AG04449 (cell line): ENCODE measurements at regions not wholly inside any gene's neighbourhood (a gene's known extent, or its start where the extent isn't known, plus 50 kb on each side); places are given as distances from the start of the nearest gene placed in this dataset.

Experiments used
- CTCF ChIA-PET: fragments of 350-600 bp; formaldehyde crosslinking; extraction: SDS; loops from one replicate; lab custom pipeline; 2021; ENCODE audit warnings: antibody characterized with exemption; lab: Yijun Ruan, JAX
- POLR2A ChIA-PET: fragments of 400-600, 350-600 bp; formaldehyde crosslinking; extraction: SDS; loops from one replicate; lab custom pipeline; 2020; ENCODE audit warnings: antibody characterized with exemption, inconsistent platforms; lab: Yijun Ruan, JAX
- DNase-seq: peaks from one replicate; pipeline ENCODE4 v3.0.0-alpha.2; 2010; ENCODE audit warnings: low read depth, low spot score
- H3K4me3 ChIP-seq: 2 replicates; pipeline ENCODE4 v1.5.1; 2011; ENCODE audit warnings: low read depth, mild to moderate bottlenecking, control low read depth, low read length
- TF ChIP-seq, protein P1 (sequence below): IDR thresholded peaks from one replicate; pipeline ENCODE4 v1.5.1; 2011; ENCODE audit warnings: mild to moderate bottlenecking, moderate library complexity, low read length, control low read depth, inconsistent platforms; ENCODE audit not compliant: insufficient read depth; ENCODE audit errors: missing control alignments

DNA sequence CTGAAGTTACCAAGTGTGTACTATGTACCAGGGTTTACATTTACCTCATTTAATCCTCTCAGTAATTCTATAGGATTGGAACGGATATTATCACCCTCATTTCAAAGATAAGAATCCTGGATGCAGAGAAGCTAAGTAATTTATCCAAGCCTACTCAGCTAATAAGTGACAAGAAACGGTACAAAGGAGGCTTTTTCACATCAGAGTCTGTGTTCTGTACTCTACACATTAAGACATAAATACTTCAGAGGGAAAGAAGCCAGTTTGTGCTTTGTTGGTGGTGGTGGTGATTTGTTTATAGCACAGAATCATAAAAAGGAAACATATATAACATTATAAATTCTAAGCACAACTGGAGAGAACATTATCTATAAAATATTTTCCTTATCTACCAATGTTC is 88.3 kb upstream of the HMGCLL1 start:
- TF ChIP-seq, protein P1, sequence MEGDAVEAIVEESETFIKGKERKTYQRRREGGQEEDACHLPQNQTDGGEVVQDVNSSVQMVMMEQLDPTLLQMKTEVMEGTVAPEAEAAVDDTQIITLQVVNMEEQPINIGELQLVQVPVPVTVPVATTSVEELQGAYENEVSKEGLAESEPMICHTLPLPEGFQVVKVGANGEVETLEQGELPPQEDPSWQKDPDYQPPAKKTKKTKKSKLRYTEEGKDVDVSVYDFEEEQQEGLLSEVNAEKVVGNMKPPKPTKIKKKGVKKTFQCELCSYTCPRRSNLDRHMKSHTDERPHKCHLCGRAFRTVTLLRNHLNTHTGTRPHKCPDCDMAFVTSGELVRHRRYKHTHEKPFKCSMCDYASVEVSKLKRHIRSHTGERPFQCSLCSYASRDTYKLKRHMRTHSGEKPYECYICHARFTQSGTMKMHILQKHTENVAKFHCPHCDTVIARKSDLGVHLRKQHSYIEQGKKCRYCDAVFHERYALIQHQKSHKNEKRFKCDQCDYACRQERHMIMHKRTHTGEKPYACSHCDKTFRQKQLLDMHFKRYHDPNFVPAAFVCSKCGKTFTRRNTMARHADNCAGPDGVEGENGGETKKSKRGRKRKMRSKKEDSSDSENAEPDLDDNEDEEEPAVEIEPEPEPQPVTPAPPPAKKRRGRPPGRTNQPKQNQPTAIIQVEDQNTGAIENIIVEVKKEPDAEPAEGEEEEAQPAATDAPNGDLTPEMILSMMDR, result no peak
- DNase-seq, result no peak
- POLR2A ChIA-PET, result no interaction called here
- no peak overlapping the region for H3K4me3 ChIP-seq
- CTCF ChIA-PET, result no interaction called here

DNA sequence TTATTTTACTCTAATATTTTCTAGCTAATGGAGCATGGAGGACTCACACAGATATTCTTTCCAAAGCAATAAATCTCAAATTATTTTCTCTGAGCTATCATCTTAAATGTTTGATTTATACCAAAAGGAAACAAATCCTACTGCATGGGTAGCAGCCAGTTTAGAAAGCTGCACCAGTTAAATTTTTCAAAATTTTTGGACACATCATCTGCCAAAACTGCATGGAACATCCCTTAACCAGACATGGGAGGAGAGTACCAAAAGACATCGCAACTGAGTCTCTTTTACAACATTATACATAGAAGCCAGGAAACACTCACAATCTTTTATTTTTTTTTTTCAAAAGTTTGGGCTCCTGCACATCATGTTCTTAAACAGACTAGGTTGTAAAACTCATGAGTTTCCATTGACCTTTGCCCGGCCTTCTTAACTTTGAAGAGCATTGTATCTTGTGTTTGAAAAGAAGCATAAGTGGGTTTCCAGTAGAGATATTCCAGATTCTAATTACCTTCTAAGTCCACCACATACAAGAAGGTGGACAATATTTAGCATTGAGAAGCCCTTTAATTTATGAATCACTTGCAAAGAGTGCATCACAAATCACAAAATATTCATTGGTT is 87.7 kb upstream of the HMGCLL1 start:
- TF ChIP-seq, protein P1, result no peak
- DNase-seq, result no peak
- ChIA-PET CTCF (no interaction called here), POLR2A (no interaction called here)
- no peak overlapping the region for H3K4me3 ChIP-seq

DNA sequence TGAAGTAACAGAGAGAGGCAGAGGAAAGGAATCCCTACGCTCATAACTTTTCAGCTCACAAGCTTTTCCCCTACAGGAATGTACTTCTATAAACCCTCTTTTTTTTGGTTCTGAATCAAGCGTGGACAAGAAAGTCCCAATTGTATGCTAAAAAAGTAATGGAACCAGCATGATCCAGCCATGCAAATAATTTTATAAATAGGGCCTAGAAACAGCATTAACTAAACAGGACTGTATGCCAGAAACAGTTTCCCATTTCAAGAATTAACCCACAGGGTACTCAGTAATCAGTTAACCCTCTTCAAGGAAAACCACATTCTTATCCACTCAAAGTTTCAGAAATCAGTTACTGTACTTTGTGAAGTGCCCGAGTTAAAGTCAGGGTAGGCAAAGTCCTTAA is 87.0 kb upstream of the HMGCLL1 start:
- CTCF ChIA-PET, result no interaction called here
- POLR2A ChIA-PET, result no interaction called here
- DNase-seq, result no peak
- TF ChIP-seq, protein P1, result no peak
- no peak overlapping the region for H3K4me3 ChIP-seq

DNA sequence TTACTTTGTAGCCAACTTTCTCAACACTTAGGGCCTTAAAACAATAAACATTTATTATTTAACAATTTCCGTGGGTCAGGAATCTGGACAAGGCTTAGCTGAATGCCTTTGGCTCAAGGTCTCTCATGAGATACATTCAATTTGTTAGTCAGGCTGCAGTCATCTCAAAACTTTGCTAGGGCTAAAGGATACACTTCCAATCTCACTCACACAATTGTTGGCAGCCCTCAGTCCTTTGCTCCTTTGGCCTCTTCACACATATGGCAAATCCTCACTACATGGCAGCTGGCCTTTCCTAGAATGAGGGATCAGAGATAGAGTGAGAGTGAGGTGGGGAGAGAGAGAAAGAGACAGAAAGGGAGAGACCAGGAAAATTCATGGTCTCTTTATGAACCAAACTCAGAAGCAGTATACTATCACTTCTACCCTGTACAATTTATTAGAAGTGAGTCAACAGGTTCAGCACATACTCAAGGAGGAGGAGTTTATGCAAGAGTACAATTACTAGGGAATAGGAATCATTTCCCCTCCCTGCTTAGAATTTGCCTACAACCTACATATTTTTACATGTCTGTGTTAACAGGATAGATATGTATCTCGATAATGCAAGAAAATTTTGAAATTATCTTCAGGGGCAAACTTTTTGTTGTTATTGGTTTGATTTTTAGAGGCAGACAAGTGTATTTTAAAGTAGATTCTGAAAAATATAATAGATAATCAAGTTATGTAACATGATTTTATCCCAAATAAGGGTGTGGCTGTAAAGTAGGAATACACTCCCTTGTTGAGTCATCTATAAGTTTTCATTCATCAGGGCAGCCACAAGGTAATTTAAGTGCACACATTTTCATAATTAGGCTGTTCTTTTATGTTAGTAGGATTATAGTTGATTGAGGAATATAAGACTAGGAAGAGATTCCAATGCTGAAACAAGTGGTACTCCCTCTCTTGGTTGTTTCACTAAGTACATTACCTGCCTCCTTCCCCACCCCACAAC is 85.9 kb upstream of the HMGCLL1 start:
- TF ChIP-seq, protein P1, result no peak
- CTCF ChIA-PET, result no interaction called here
- no peak overlapping the region for H3K4me3 ChIP-seq

DNA sequence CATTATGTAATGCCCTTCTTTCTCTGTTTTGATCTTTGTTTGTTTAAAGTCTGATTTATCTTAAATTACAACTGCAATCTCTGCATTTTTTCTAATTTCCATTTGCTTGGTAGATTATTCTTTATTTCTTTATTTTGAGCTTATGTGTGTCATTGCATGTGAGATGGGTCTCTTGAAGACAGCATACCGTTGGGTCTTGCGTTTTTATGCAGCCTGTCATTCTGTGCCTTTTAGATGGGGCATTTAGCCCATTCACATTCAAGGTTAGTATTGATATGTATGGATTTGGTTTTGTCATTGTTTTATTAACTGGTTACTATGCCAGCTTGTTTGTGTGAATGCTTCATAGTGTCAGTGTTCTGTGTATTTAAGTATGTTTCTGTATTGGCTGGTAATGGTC is 84.9 kb upstream of the HMGCLL1 start:
- H3K4me3 ChIP-seq, result no peak overlapping the region
- ChIA-PET POLR2A (no interaction called here), CTCF (no interaction called here)
- no peak for DNase-seq
- TF ChIP-seq, protein P1, result no peak

More for the DNA sequence above, 85.9 kb upstream of the HMGCLL1 start:
- no peak for DNase-seq
- POLR2A ChIA-PET, result no interaction called here

DNA sequence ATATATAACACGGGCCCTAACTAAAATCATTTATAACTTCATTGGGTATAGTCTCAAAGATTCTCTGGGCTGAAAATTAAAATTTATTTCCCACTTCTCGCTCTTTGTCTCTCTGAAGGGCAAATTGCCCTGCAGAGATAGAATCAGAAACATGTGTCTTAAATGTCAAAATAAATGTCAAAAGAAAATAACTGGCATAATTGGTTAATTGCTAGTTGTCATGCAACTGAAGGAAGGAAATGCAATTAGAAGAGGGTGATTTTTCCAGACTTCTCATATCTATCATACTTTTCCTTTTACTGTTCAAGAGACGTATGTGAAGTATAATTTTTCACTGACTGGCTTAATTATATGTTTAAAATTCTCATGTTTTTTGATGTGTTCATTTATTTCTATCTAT is 80.3 kb upstream of the HMGCLL1 start:
- TF ChIP-seq, protein P1, result no peak
- POLR2A ChIA-PET, result no interaction called here
- CTCF ChIA-PET, result no interaction called here
- no peak for DNase-seq
- no peak overlapping the region for H3K4me3 ChIP-seq
